ENCODE measurements at regions not wholly inside any gene's neighbourhood (a gene's known extent, or its start where the extent isn't known, plus 50 kb on each side); places are given as distances from the start of the nearest gene placed in this dataset.
A peak's percentile ranks its signal among the peaks of the same experiment; 100 is the strongest.
"Not testable (repeated sequence)": the region's sequence is repeated elsewhere in the genome, so short reads cannot be mapped to it uniquely, and the experiment has no call there.

DNA sequence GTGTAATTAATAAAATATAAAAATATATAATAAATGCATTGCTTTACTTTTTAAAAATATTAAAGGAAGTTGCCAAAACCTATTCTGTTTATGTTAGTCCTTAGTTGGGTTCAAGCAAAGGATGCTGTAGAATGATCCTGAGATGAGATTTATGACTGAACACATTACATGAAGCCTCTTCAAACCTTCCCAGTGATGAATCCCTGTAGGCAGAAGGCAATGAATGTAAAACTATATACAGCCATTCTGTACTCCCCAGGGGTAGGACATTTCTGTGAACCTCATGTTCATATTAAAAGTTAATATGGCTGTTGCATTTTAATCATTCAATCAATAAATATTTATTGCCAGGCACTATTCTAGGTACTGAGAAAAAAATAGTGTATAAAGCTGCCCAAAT lies 166.0 kb downstream of the RFPL4B start:
- no peak for DNase-seq

- no peak for DNase-seq
Measured at GRCh38 chr6:112522587-112522986, 175.5 kb downstream of the RFPL4B start.

GRCh38 chr6:112524071-112524470 lies 176.9 kb downstream of the RFPL4B start:
- DNase-seq: no peak

DNA sequence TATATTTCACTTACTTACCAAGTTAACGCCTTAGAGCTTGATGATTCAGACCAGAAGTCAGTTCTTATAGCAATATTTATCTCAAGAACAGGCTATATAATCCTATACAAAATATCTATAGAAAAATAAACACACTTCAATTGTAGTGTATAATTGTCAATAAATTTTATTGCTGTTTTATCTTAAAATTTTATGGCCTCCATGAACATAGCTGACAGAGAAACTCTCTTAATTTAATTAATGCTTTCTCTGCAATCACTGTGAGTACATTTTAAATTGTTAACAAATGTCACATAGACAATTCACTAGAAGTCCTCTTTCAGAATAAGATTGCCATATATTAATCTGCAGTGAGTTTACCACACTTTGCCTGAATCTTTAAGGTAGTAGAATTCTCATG lies 178.6 kb downstream of the RFPL4B start:
- no peak for DNase-seq

DNA sequence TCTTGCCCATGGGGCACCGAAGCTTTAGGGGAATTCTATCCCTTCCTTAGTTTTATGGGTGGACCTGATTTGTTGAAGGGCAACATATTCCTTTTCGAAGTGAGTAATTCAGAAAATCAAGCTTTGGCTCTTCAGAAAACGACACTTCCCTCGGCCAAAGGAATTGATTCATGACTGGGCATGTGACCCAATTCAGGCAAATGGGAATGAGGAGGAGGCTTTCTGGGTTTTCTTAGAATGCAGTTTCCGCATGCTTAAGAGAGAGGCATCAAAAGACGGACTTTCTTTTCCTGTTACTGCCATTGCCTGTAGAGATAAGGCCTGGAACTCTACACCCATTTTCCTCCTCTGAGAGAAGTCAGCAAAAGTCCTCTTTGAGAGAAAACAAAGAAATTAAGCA lies 179.5 kb downstream of the RFPL4B start:
- no peak for DNase-seq

- not testable (repeated sequence) for DNase-seq
Measured at GRCh38 chr6:112528306-112528705, 181.2 kb downstream of the RFPL4B start.

GRCh38 chr6:112535816-112536215 lies 188.7 kb downstream of the RFPL4B start:
- DNase-seq: no peak

GRCh38 chr6:112539355-112539754 lies 192.2 kb downstream of the RFPL4B start:
- peak; percentile 31 for DNase-seq

DNA sequence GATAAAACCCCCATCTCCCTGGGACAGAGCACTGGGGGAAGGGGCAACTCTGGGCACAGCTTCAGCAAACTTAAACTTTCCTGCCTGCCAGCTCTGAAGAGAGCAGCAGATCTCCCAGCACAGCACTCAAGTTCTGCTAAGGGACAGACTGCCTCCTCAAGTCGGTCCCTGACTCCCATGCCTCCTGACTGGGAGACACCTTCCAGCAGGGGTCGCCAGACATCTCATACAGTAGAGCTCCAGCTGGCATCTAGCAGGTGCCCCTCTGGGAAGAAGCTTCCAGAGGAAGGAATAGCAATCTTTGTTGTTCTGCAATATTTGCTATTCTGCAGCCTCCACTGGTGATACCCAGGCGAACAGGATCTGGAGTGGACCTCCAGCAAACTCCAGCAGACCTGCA lies 194.7 kb downstream of the RFPL4B start:
- DNase-seq: not testable (repeated sequence)

DNA sequence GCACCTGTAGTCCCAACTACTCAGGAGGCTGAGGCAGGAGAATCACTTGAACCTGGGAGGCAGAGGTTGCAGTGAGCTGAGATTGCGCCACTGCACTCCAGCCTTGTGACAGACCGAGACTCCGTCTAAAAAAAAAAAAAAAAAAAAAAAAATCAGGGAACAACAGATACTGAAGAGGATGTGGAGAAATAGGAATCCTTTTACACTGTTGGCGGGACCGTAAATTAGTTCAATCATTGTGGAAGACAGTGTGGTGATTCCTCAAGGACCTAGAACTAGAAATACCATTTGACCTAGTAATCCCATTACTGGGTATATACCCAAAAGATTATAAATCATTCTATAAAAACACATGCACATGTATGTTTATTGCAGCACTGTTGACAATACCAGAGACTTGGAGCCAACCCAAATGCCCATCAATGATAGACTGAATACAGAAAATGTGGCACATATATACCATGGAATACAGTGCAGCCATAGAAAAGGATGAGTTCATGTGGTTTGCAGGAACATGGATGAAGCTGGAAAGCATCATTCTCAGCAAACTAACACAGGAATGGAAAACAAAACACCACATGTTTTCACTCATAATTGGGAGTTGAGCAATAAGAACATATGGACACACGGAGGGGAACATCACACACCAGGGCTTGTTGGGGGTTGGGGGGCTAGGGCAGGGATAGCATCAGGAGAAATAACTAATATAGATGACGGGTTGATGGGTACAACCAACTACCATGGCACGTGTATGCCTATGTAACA lies 200.4 kb downstream of the RFPL4B start:
- peak; percentile 43 for DNase-seq

- no peak for DNase-seq
Measured at GRCh38 chr6:112549749-112550148, 202.6 kb downstream of the RFPL4B start.

DNA sequence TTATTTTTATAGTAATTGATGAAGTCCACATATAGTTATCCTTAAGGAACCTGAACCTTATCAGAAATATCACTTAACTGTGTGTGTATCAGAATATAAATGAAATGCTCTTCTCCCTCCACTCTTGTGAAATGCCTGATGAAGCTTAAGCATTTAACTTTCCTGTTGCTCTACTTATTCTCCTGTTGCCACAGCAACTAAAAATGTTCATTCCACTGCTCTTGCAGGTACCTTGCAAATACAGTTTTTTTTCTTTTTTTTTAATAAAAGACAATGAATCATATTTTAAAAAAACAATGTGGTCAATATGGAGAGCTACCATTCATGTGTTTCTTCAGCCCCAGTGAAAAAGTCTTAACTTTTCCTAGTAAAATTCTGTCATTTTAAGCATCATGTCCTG lies 210.3 kb downstream of the RFPL4B start:
- DNase-seq: peak; percentile 27

DNA sequence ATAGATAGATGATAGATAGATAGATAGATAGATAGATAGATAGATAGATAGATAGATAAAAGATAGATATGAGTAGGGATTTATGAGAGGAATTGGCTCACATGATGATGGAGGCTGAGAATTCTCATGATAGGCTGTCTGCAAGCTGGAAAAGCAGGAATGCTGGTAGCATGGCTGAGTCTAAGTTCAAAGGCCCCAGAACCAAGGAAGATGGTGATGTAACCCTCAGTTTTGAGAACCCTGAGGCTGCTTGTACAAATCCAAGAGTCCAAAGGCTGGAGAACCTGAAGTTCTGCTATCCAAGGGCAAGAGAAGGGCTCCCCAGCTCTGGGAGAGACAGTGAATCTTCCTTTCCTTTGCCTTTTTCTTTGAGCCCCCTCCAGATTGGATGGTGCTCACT lies 210.8 kb downstream of the RFPL4B start:
- DNase-seq: no peak

- no peak for DNase-seq
Measured at GRCh38 chr6:112560651-112561050, 213.5 kb downstream of the RFPL4B start.

- no peak for DNase-seq
Measured at GRCh38 chr6:112562301-112563231, 215.4 kb downstream of the RFPL4B start.

GRCh38 chr6:112563368-112563767 lies 216.2 kb downstream of the RFPL4B start:
- peak; percentile 85 for DNase-seq

DNA sequence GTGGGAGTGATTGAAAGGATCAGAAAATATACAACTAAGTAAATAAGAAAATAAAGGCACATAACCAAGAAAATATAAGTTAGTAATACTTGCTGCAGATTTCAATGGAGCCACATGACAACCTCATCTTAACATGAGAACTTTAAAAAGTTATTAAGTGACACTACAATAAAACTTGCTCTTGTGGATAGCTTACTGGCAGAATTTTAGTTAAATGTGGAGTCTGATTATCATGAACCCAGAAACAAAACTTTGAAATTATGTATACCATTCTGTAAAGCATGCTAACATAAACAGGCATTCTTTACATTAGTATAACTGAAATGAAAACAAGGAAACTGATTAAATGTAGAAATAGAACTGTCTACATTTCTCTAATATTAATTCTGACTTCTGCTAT lies 220.9 kb downstream of the RFPL4B start:
- DNase-seq: no peak

GRCh38 chr6:112571488-112572270 lies 224.5 kb downstream of the RFPL4B start:
- DNase-seq: peak; percentile 67

GRCh38 chr6:112574190-112574589 lies 227.1 kb downstream of the RFPL4B start:
- DNase-seq: no peak

DNA sequence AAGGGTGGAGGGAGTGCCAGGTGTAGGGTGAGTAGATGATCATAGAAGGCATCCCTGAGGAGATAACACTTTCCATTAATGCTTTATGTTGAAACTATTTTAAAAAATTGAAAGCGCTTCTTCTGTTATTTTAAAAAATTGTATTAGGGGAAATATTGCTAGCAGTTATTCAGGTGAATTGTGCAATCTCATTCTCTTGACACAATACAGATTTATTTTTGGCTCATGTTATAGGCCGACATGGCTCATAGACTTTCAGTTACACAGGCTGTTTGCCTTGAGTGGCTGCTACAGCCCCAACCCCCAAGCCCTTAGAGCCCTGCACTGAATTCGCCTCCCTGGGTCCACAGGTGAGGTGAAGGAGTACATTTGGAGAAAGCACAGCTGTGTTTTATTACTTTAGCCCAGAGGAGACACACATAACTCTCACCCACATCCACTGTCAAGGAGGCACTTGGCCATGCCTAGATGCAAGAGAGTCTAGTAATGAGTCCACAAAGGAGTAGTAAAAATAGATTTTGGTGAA lies 228.2 kb downstream of the RFPL4B start:
- DNase-seq: no peak

- peak; percentile 55 for DNase-seq
Measured at GRCh38 chr6:112576423-112576822, 229.3 kb downstream of the RFPL4B start.

DNA sequence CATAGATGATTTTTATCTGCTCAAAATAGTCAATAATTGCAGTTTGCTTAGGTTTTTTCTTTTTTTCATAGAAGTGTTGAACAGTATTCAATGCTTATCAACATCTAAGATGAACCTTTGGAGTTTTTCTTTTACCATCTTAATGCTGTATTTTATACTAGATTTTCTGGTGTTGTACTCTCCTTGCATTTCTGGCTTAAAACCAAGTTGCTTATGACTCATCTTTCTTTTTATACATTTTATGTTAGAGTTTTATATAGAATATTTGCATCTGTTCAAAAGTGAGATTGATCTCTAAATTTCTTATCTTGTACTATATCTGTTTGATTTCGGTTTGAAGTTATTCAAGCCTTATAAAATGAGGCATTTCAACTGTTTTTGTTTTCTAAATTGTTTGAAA lies 232.5 kb downstream of the RFPL4B start:
- peak; percentile 48 for DNase-seq

GRCh38 chr6:112581015-112581414 lies 233.9 kb downstream of the RFPL4B start:
- DNase-seq: no peak

Measured in fibroblast of skin of abdomen (primary cell).